HCT116 (cell line): ENCODE measurements at regions not wholly inside any gene's neighbourhood (a gene's known extent, or its start where the extent isn't known, plus 50 kb on each side); places are given as distances from the start of the nearest gene placed in this dataset.

Experiments used
- ATAC-seq: fragments of 200-7000 bp; cut with Tn5 transposase; 2 replicates; pipeline ENCODE4 v1.9.1; 2020; ENCODE audit warnings: mild to moderate bottlenecking, moderate library complexity
- BruUV-seq: library from RNA; stranded (reverse); fragments of 400-500 nt; replicated peaks from 2 replicates; lab custom pipeline; 2021; lab: Mats Ljungman, UMichigan
- CTCF ChIA-PET: fragments of 300-600 bp; sonication (Branson Sonifier 250); formaldehyde crosslinking; loops from one replicate; lab custom pipeline; 2021; ENCODE audit warnings: antibody characterized with exemption; lab: Charles Lee
- POLR2A ChIA-PET: fragments of 300-600, 350-600 bp; sonication (Branson Sonifier 250); formaldehyde crosslinking; loops from one replicate; lab custom pipeline; 2021; ENCODE audit warnings: antibody characterized with exemption; lab: Charles Lee
- RAD21 ChIA-PET, 2 experiments: fragments of 300-600 bp; sonication (Branson Sonifier 250); formaldehyde crosslinking; loops; one replicate each; lab custom pipeline; 2023; ENCODE audit warnings: low total read pairs in 2 of 2; ENCODE audit not compliant: uncharacterized antibody in 2 of 2, unreplicated experiment in 2 of 2, low non-redundant PET in 1 of 2; lab: Charles Lee
- DNase-seq: peaks from one replicate; pipeline ENCODE4 v3.0.0-alpha.2; 2010; ENCODE audit warnings: low read depth, low spot score
- H2AFZ ChIP-seq: fragments of 200-600 bp; shearing (Covaris generic), sonication (generic); 2 replicates; pipeline ENCODE4 v1.6.1; 2017; ENCODE audit warnings: low read depth, mixed run types, mixed read lengths, antibody characterized with exemption, low read length; ENCODE audit not compliant: poor library complexity, severe bottlenecking
- H3K27ac ChIP-seq: 2 replicates; pipeline ENCODE4 v1.5.1; 2012; ENCODE audit warnings: low read depth, low read length
- H3K27me3 ChIP-seq: fragments of 200-600 bp; sonication (generic); 2 replicates; pipeline ENCODE4 v1.6.1; 2016; ENCODE audit warnings: mixed run types, low read length, mixed read lengths; ENCODE audit not compliant: insufficient read depth
- H3K36me3 ChIP-seq, 2 experiments: fragments of 200-500 bp in 1 of 2; fragments of 200-600 bp in 1 of 2; sonication (Bioruptor generic) in 1 of 2; sonication (generic) in 1 of 2; 2 replicates each; pipeline versions ENCODE4 v1.5.1 to v1.6.1; 2014 to 2016; ENCODE audit warnings: low read length in 2 of 2, inconsistent platforms in 1 of 2, mixed read lengths in 1 of 2, mixed run types in 1 of 2; ENCODE audit not compliant: insufficient read depth in 2 of 2, control insufficient read depth in 1 of 2
- H3K4me1 ChIP-seq, 2 experiments: fragments of 200-600 bp in 1 of 2; sonication (generic) in 1 of 2; 2 replicates each; pipeline versions ENCODE4 v1.5.1 to v1.6.1; 2012 to 2017; ENCODE audit warnings: low read length in 2 of 2, inconsistent platforms in 1 of 2, mild to moderate bottlenecking in 1 of 2, mixed read lengths in 1 of 2, mixed run types in 1 of 2, moderate library complexity in 1 of 2; ENCODE audit not compliant: insufficient read depth in 2 of 2, control insufficient read depth in 1 of 2
- H3K4me2 ChIP-seq: fragments of 200-600 bp; sonication (generic); 2 replicates; pipeline ENCODE4 v1.6.1; 2017; ENCODE audit warnings: mixed run types, low read length, mixed read lengths
- H3K4me3 ChIP-seq, 2 experiments: fragments of 200-600 bp in 1 of 2; sonication (generic) in 1 of 2; replicated peaks in 1 of 2; 2 replicates each; pipeline ENCODE4 v1.5.1; 2011 to 2016; ENCODE audit warnings: low read length in 2 of 2, control low read depth in 1 of 2, low read depth in 1 of 2, mild to moderate bottlenecking in 1 of 2, mixed read lengths in 1 of 2, mixed run types in 1 of 2
- H3K79me2 ChIP-seq: fragments of 200-600 bp; sonication (generic); 2 replicates; pipeline ENCODE4 v1.6.1; 2017; ENCODE audit warnings: mild to moderate bottlenecking, mixed run types, low read length, moderate library complexity, mixed read lengths; ENCODE audit not compliant: insufficient read depth
- H3K9ac ChIP-seq: fragments of 200-600 bp; sonication (generic); 2 replicates; pipeline ENCODE4 v1.6.1; 2016; ENCODE audit warnings: low read length, mixed read lengths
- H3K9me2 ChIP-seq: fragments of 200-600 bp; sonication (generic), shearing (Covaris generic); 2 replicates; pipeline ENCODE4 v1.6.1; 2017; ENCODE audit warnings: mixed run types, mild to moderate bottlenecking, moderate library complexity; ENCODE audit not compliant: insufficient read depth
- H3K9me3 ChIP-seq, 2 experiments: fragments of 200-500 bp in 1 of 2; fragments of 200-600 bp in 1 of 2; sonication (Bioruptor generic) in 1 of 2; sonication (generic) in 1 of 2; 2 replicates each; pipeline ENCODE4 v1.6.1; 2014 to 2017; ENCODE audit warnings: low read length in 2 of 2, mixed read lengths in 2 of 2, inconsistent platforms in 1 of 2, low read depth in 1 of 2, mild to moderate bottlenecking in 1 of 2, mixed run types in 1 of 2, moderate library complexity in 1 of 2; ENCODE audit not compliant: control insufficient read depth in 1 of 2, insufficient read depth in 1 of 2
- H4K20me1 ChIP-seq: fragments of 200-600 bp; sonication (generic), shearing (Covaris generic); 2 replicates; pipeline ENCODE4 v1.6.1; 2017; ENCODE audit warnings: mixed run types, mild to moderate bottlenecking, moderate library complexity; ENCODE audit not compliant: insufficient read depth
- ATF3 ChIP-seq: IDR thresholded peaks from 2 replicates; pipeline ENCODE4 v1.6.1; 2012
- EZH2phosphoT487 ChIP-seq: fragments of 200-600 bp; IDR thresholded peaks from 2 replicates; pipeline ENCODE4 v1.6.1; 2018; ENCODE audit warnings: antibody characterized with exemption, borderline replicate concordance
- POLR2A ChIP-seq: IDR thresholded peaks from 2 replicates; pipeline ENCODE4 v1.7.0; 2011; ENCODE audit warnings: borderline replicate concordance; ENCODE audit not compliant: insufficient read depth, insufficient read length; ENCODE audit errors: extremely low read depth
- SP1 ChIP-seq: IDR thresholded peaks from 2 replicates; pipeline ENCODE4 v1.6.1; 2012; ENCODE audit warnings: low read depth
- SRF ChIP-seq: IDR thresholded peaks from 2 replicates; pipeline ENCODE4 v1.6.1; 2012; ENCODE audit warnings: low read depth
- ZBTB33 ChIP-seq: IDR thresholded peaks from 2 replicates; pipeline ENCODE4 v1.6.1; 2011; ENCODE audit warnings: mild to moderate bottlenecking, low read length, moderate library complexity; ENCODE audit not compliant: insufficient replicate concordance; ENCODE audit errors: extremely low read depth
- ZNF274 ChIP-seq: fragments of 200-500 bp; sonication (Bioruptor generic); IDR thresholded peaks from 2 replicates; pipeline ENCODE4 v1.6.1; 2014; ENCODE audit warnings: mild to moderate bottlenecking, low read depth, low read length, inconsistent platforms
- intact Hi-C: fragments of 100-400 bp; cut with micrococcal nuclease; formaldehyde crosslinking; loops from 2 replicates; pipeline ENCODE4 v1.10.0; 2022

- Histone ChIP-seq H3K4me2 (no peak overlapping the region), H3K27me3 (no peaks in the 10 kb centered on the region), H3K9me2 (no peaks in the 10 kb centered on the region), H3K4me3 (no peak overlapping the region), H3K27ac (no peak overlapping the region; the same call in 1 of the 2 replicates), H2AFZ (no peak overlapping the region), H3K36me3 (0 out of 4 replicates have a peak, but pooled peaks cover 0 to 2% of the 10 kb centered on the region in 2 experiments), H3K9me3 (no peaks in the 10 kb centered on the region), H3K79me2 (no peaks in the 10 kb centered on the region), H4K20me1 (no peaks in the 10 kb centered on the region)
- no peak for ATAC-seq
- POLR2A ChIA-PET: no interaction called here
- intact Hi-C loops: loop anchor here (10.0 kb wide), 1 partner anchor 121 kb away; no protein-coding TSS in a partner anchor
- RAD21 ChIA-PET: no interaction called here
- no TSS peak for BruUV-seq
- CTCF ChIA-PET: no interaction called here
- TF ChIP-seq ATF3: no peak
- no peak for TF ChIP-seq SRF
- TF ChIP-seq ZNF274: no peak
- TF ChIP-seq EZH2phosphoT487: no peak
- TF ChIP-seq SP1: no peak
- TF ChIP-seq, all 23 proteins: peak for 0
- Histone ChIP-seq H3K4me1 (peaks cover 22 to 28% of the 10 kb centered on the region in 2 experiments), H3K9ac (no peak overlapping the region)
- no peak for DNase-seq
Measured at GRCh38 chr5:93073547-93073946, 507.5 kb downstream of the NR2F1-AS1 start.

DNA sequence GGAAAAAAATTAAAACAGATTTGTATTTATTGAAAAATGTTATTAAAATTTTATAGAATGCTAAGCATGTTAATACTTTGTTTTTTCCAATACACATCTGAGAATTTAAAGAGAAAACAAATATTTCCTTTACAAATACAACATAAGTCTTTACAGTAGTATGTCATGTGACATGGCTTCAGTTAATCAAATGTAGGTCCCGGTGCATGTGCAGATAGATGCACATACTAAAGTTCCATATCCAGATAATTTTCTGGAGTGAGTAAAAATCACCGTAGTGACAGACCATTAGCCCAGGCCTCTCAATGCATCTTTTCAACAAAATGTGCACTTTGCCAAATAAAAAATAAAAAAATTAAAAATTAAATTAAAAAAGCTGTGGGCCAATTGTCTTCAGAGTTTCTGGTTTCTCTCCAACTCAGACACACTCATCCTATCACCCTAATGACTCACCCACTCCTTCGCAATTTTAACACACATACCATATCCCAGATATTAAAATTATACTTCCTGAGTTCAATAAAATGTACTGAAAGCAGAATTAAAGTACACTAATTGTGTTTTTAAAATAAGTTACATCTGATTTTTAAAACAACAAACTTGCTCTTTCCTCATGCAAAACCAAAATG lies 508.1 kb downstream of the NR2F1-AS1 start:
- H3K4me3 ChIP-seq: no peak overlapping the region
- H3K27me3 ChIP-seq: no peaks in the 10 kb centered on the region
- H3K27ac ChIP-seq: no peak overlapping the region; the same call in 1 of the 2 replicates
- no peak overlapping the region for H2AFZ ChIP-seq
- no peak for TF ChIP-seq ZBTB33
- no peak for TF ChIP-seq POLR2A
- no peaks in the 10 kb centered on the region for H3K9me2 ChIP-seq
- peaks cover 19 to 22% of the 10 kb centered on the region in 2 experiments for H3K4me1 ChIP-seq
- no peaks in the 10 kb centered on the region for H3K79me2 ChIP-seq
- ATAC-seq: no peak
- H3K4me2 ChIP-seq: no peak overlapping the region
- intact Hi-C loops: loop anchor here (10.0 kb wide), 1 partner anchor 122 kb away; no protein-coding TSS in a partner anchor
- ChIA-PET RAD21 (no interaction called here), POLR2A (no interaction called here), CTCF (no interaction called here)
- no peaks in the 10 kb centered on the region for H3K9me3 ChIP-seq
- H3K36me3 ChIP-seq: 0 out of 4 replicates have a peak, but pooled peaks cover 0 to 2% of the 10 kb centered on the region in 2 experiments
- no peak for DNase-seq
- BruUV-seq: no TSS peak
- no peak overlapping the region for H3K9ac ChIP-seq
- no peaks in the 10 kb centered on the region for H4K20me1 ChIP-seq
